ENCODE measurements at regions not wholly inside any gene's neighbourhood (a gene's known extent, or its start where the extent isn't known, plus 50 kb on each side); places are given as distances from the start of the nearest gene placed in this dataset.

DNA sequence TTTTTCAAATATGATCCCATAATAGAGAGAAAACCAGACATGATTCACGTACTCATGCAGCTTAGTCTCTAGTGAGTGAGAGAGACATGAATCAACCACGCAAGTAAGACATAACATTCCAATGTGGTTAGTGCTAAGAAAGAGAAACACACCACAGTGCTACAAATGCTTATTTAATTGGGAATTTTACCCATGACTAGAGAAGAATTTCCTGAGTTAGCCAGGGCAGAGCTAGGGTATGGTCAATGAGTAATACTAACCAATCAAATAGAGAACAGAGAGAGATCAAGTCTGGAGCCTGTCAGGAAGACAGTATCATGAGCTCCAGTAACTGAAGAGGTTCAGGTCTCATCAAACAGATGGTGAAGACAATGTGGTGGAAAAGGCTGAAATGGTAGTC lies 495.2 kb downstream of the PDGFC start:
- TF ChIP-seq, protein P1, sequence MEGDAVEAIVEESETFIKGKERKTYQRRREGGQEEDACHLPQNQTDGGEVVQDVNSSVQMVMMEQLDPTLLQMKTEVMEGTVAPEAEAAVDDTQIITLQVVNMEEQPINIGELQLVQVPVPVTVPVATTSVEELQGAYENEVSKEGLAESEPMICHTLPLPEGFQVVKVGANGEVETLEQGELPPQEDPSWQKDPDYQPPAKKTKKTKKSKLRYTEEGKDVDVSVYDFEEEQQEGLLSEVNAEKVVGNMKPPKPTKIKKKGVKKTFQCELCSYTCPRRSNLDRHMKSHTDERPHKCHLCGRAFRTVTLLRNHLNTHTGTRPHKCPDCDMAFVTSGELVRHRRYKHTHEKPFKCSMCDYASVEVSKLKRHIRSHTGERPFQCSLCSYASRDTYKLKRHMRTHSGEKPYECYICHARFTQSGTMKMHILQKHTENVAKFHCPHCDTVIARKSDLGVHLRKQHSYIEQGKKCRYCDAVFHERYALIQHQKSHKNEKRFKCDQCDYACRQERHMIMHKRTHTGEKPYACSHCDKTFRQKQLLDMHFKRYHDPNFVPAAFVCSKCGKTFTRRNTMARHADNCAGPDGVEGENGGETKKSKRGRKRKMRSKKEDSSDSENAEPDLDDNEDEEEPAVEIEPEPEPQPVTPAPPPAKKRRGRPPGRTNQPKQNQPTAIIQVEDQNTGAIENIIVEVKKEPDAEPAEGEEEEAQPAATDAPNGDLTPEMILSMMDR (IDR thresholded peaks at IDR 0.05; ENCODE audit: borderline replicate concordance, extremely low read depth, low read length, poor library complexity, severe bottlenecking): no peak
- TF ChIP-seq EZH2 (IDR thresholded peaks at IDR 0.05; ENCODE audit: borderline replicate concordance, low read depth, low read length, severe bottlenecking): no peak
